AG04449 (cell line): ENCODE measurements at regions not wholly inside any gene's neighbourhood (a gene's known extent, or its start where the extent isn't known, plus 50 kb on each side); places are given as distances from the start of the nearest gene placed in this dataset.

ENCODE experiments used
- CTCF ChIA-PET: fragments of 350-600 bp; formaldehyde crosslinking; extraction: SDS; loops from one replicate; lab custom pipeline; 2021; ENCODE audit warnings: antibody characterized with exemption; lab: Yijun Ruan, JAX
- POLR2A ChIA-PET: fragments of 400-600, 350-600 bp; formaldehyde crosslinking; extraction: SDS; loops from one replicate; lab custom pipeline; 2020; ENCODE audit warnings: antibody characterized with exemption, inconsistent platforms; lab: Yijun Ruan, JAX
- DNase-seq: peaks from one replicate; pipeline ENCODE4 v3.0.0-alpha.2; 2010; ENCODE audit warnings: low read depth, low spot score
- H3K4me3 ChIP-seq: 2 replicates; pipeline ENCODE4 v1.5.1; 2011; ENCODE audit warnings: low read depth, mild to moderate bottlenecking, control low read depth, low read length
- TF ChIP-seq, protein P1 (sequence below): IDR thresholded peaks from one replicate; pipeline ENCODE4 v1.5.1; 2011; ENCODE audit warnings: mild to moderate bottlenecking, moderate library complexity, low read length, control low read depth, inconsistent platforms; ENCODE audit not compliant: insufficient read depth; ENCODE audit errors: missing control alignments

DNA sequence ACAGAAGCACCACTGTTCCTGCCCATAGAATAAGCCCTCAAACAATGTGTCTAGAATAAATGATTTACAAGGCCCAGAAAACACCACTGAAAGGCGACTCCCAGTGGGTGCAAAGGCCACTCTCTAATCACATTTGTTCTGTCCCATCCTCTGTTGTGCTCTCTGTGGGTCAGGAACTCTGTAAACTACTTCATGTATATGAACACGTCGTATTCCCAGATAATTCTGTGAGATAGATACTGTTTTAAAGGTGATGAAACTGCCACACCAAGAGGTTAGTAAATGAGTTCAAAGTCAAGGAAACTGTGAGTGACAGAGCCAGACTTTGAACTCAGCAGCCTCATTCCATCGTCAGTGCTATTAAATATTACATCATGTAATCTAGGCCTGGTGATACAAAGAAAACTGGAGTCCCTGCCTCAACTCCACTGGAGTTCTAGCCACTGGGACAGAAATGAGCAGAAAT, 269.7 kb upstream of the DCC start:
- POLR2A ChIA-PET = no interaction called here
- CTCF ChIA-PET = no interaction called here
- no peak for DNase-seq
- no peak overlapping the region for H3K4me3 ChIP-seq
- TF ChIP-seq, protein P1, sequence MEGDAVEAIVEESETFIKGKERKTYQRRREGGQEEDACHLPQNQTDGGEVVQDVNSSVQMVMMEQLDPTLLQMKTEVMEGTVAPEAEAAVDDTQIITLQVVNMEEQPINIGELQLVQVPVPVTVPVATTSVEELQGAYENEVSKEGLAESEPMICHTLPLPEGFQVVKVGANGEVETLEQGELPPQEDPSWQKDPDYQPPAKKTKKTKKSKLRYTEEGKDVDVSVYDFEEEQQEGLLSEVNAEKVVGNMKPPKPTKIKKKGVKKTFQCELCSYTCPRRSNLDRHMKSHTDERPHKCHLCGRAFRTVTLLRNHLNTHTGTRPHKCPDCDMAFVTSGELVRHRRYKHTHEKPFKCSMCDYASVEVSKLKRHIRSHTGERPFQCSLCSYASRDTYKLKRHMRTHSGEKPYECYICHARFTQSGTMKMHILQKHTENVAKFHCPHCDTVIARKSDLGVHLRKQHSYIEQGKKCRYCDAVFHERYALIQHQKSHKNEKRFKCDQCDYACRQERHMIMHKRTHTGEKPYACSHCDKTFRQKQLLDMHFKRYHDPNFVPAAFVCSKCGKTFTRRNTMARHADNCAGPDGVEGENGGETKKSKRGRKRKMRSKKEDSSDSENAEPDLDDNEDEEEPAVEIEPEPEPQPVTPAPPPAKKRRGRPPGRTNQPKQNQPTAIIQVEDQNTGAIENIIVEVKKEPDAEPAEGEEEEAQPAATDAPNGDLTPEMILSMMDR = no peak

DNA sequence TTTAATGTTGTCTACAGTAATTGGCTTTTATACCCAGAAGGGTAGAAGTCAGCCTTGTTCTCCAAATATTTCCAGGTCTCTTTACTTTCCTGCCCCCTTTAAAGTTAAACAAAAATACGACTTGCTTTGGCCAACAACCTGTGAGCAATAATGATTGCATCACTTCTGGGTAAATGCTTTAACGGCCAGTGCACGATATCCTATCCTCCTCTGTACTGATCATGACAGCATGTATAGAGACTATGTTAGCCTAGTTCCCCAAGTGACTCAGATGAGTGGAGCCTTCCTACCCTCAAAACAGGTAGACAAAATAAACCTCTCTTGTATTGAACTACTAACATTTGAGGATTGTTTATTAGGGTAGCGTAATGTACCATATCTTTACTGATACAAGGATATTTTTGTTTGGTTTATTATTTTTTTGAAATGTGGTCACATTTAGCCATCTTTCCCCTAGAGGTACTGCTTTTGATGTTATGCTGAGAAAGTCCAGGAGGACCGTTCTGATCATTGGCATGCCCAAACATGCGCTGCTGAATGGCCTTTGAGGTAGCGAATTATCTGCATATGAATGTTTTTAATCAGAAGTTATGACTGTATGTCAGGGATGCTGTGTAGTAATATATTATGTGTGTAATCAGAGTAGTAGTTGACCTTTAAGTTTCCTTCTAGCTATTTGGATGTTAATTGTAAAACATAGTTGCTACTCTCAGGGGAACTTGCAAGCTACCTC, 262.6 kb upstream of the DCC start:
- ChIA-PET CTCF (no interaction called here), POLR2A (no interaction called here)
- no peak for DNase-seq
- no peak overlapping the region for H3K4me3 ChIP-seq
- TF ChIP-seq, protein P1 = no peak

DNA sequence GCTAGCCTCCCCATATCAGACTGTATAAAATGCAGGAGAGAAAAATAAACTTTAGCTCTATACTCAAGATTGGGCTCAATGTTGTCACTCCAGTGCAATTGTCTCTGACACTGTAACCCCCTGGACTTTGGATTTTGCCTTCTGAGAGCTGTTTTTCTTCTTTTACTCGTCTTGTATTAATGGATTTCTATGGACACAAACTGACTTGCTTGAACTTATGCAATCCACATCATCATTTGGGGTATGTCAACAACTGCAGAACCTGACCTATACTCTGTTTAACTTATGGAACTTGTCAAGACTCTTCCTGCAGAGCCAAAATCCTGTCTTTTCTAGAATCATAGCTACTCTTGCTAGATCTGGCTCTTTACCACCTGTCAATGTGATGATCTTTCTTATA, 257.8 kb upstream of the DCC start:
- CTCF ChIA-PET = no interaction called here
- TF ChIP-seq, protein P1 = no peak
- POLR2A ChIA-PET = no interaction called here

DNA sequence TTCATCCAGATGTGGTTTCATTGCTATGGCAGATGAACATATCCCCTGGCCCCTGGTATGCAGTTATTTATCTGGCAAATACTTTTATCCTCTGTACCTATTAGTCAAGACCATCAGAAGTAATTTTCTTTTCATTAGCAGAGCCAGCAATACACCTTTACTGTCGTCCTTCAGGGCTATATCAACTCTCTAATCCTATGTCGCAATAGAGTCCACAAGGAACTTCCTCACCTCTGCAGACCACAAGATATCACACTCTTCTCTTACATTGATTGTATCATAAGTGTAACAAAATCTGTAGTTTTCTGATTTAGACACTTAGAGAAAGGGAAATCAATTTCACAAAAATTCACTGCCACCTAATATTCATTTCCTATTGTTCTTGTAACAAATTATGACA, 252.9 kb upstream of the DCC start:
- CTCF ChIA-PET = no interaction called here
- TF ChIP-seq, protein P1 = no peak
- DNase-seq = no peak
- no peak overlapping the region for H3K4me3 ChIP-seq
- POLR2A ChIA-PET = no interaction called here

More for the DNA sequence above, 257.8 kb upstream of the DCC start:
- no peak overlapping the region for H3K4me3 ChIP-seq
- no peak for DNase-seq

DNA sequence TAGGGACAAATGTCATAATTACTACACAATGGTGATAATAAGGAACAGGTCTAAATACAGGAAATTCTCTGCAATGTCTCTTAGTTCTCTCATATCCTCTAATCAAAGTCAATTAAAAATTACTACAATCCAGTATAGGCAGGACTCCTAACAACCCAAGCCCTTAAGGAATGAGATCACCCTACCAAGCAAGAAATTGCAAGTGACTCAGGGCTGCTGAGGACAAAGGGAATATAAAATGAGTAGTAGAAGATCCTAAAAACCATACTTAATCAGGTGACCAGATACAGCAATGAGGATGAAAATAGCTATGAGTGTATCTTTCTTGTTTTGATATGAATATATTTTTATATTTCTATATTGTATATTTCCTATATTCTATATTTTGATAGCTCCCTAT, 250.0 kb upstream of the DCC start:
- ChIA-PET CTCF (no interaction called here), POLR2A (no interaction called here)
- DNase-seq = no peak
- H3K4me3 ChIP-seq = no peak overlapping the region
- TF ChIP-seq, protein P1 = no peak

DNA sequence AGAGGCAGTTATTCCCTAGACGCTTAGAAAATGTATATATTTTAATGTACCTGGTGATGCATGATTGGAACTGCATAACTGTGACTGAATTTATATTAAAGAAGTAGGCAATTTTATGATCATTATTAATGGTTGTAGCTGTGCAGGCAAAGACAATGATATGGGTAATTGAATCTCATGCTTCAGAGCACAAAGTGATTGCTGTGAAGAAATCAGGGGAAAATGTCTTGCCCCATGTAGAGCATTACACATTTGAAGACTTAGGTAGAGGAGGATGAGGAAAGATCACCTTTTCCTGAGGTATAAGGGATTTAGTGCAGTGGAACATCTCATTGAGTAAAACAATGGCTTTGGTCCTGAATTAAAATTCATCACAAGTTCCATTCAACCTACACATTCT, 246.8 kb upstream of the DCC start:
- TF ChIP-seq, protein P1 = no peak
- ChIA-PET POLR2A (no interaction called here), CTCF (no interaction called here)
- DNase-seq = no peak
- no peak overlapping the region for H3K4me3 ChIP-seq
